GM10847 (cell line): ENCODE measurements at regions not wholly inside any gene's neighbourhood (a gene's known extent, or its start where the extent isn't known, plus 50 kb on each side); places are given as distances from the start of the nearest gene placed in this dataset.

Experiments
- POLR2A ChIP-seq: IDR thresholded peaks from 2 replicates; pipeline ENCODE4 v1.6.1; 2011; ENCODE audit not compliant: insufficient read length; ENCODE audit errors: extremely low read depth

DNA sequence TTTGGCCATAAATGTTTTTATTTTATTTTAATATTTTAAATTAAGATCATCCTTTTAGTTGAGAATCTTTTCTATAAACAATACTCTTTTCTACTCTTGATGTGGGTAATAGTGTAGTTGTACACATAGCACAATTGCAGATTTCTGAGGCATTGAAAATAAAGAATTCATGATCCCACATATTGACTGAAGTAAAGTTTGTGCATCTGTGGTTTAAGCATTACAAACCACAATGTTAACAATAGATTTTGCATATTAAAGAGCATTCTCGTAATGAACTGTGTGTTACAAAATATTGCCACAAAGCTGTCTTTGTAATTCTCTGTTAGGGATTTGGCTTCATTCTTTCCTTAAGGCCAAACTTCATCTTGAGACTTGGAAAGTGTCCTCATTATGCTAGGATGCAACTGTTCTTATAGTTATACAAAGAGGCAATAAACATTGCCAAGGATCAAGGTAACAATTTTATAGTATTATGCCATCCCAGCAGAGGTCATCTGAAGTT, 256.8 kb downstream of the OLFM3 start:
- no peak for TF ChIP-seq POLR2A

DNA sequence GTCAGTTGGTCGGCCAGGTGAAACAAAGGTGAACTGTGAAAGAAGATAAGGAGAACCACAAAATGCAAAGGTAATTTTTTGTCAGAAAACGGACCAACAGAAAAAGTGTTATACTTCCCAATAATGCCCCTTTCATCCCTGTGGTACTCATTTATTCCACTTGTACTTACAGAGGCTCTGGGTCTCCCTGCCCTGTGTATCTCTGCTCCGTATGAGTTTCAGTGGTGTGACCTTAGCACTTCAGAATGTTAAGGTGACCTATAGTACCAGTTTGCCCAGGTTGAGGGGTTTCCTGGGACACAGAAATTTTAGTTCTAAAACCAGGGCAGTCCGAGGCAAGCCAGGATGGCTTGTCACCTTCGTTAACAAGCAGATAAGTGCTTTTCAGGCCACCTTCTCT, 254.8 kb downstream of the OLFM3 start:
- no peak for TF ChIP-seq POLR2A

DNA sequence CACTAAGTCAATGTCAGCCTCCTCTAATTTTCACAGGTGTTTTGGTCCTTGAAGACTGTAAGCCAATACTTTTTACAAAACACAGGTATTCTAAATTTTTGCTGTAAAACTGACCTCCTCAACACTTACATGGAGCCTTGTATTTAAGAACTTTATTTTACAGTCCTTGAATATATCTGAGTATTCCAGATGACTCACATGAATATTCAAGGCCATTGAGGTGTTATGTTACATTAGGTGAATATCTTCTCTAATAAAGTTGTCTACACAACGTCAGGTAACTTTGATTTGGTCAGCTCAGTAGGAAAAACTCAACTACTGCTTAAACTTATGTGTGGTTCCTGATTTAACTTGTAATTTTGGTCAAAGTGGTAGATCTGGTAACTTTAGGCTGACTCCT, 254.2 kb downstream of the OLFM3 start:
- TF ChIP-seq POLR2A: no peak

DNA sequence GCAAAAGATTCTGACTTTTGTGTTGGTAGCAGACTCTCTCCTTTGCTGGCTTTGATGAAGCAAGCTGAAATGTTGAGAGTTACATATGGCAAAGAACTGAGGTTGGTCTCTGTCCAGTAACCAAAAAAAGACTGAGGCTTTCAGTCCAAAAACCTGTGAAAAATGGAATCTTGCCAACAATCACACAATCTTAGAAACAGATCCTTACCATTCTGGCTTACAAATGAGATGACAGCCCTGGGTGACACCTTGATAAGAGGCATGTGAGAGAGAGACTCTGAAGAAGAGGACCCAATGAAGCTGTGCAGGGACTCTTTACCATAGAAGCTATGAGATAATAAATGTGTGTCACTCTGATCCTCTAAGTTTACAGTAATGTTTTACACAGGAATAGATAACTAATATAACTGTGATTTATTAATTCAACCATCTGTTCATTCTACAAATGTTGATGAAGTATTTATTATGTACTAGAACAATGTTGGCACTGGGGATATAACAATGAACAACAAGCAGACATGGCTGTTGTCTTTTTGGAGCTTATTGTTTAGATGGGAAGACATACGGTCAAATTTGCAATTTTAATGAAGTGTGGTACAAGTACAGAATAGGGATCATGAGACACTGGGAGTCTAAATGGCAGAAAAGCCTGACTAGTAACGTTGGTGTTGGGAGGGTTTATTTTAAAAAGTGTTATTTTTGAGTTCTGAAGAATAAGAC, 251.0 kb downstream of the OLFM3 start:
- TF ChIP-seq POLR2A: no peak

DNA sequence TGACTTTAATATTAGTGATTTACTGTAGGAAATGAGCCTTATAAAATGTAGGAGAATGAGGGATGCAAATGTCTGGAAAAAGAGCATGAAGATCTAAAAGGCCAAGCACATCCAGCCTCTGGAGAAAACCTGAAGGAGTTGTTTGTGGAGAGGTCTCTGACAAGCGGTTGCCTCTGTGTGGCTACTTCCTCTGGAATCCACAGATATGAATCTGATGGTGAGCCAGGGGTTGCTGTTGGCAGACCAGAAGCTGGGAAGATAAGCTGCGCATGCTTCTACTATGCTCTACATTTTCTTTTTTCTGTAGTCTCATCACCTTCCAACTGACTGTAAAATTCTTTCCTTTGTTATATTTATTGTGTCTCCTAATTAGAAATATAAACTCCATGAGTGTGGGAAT, 248.6 kb downstream of the OLFM3 start:
- no peak for TF ChIP-seq POLR2A
